Stimulated activated CD8-positive, alpha-beta memory T cell treated with anti-CD3 and anti-CD28 coated beads, Interleukin-15, amount 100 ng/mL, for 48 hours (primary cell): ENCODE measurements at regions not wholly inside any gene's neighbourhood (a gene's known extent, or its start where the extent isn't known, plus 50 kb on each side); places are given as distances from the start of the nearest gene placed in this dataset.

ENCODE experiments used
- DNase-seq, 2 donors: peaks; one replicate each; pipeline ENCODE4 v3.0.0-alpha.2; 2020; ENCODE audit warnings: low read depth in 2 of 2

- no peak for DNase-seq
Observed at GRCh38 chr1:157189986-157190982, 52.1 kb upstream of the ETV3 start.

- DNase-seq = no peak
Observed at GRCh38 chr1:157189096-157189495, 50.9 kb upstream of the ETV3 start.
